ENCODE measurements at regions not wholly inside any gene's neighbourhood (a gene's known extent, or its start where the extent isn't known, plus 50 kb on each side); places are given as distances from the start of the nearest gene placed in this dataset.

GRCh38 chr5:167765352-167765751 is 526.1 kb upstream of the WWC1 start:
- TF ChIP-seq CTCF (IDR thresholded peaks at IDR 0.05) = no peak
- Histone ChIP-seq H3K4me3 (no peak overlapping the region), H3K27ac (no peak overlapping the region)
- DNase-seq (ENCODE audit: low spot score) = no peak

GRCh38 chr5:167766957-167767356 is 524.5 kb upstream of the WWC1 start:
- no peak overlapping the region for H3K4me3 ChIP-seq
- TF ChIP-seq CTCF (IDR thresholded peaks at IDR 0.05) = no peak
- no peak overlapping the region for H3K27ac ChIP-seq
- no peak for DNase-seq (ENCODE audit: low spot score)

GRCh38 chr5:167767795-167768194 is 523.6 kb upstream of the WWC1 start:
- Histone ChIP-seq H3K4me3 (no peak overlapping the region), H3K27ac (no peak overlapping the region)
- TF ChIP-seq CTCF (IDR thresholded peaks at IDR 0.05) = no peak
- DNase-seq (ENCODE audit: low spot score) = no peak

GRCh38 chr5:167769846-167770413 is 521.5 kb upstream of the WWC1 start:
- DNase-seq (ENCODE audit: low spot score) = no peak
- Histone ChIP-seq H3K27ac (no peak overlapping the region), H3K4me3 (no peak overlapping the region)
- no peak for TF ChIP-seq CTCF (IDR thresholded peaks at IDR 0.05)

- no peak for DNase-seq (ENCODE audit: low spot score)
- Histone ChIP-seq H3K27ac (no peak overlapping the region), H3K4me3 (no peak overlapping the region)
- no peak for TF ChIP-seq CTCF (IDR thresholded peaks at IDR 0.05)
Observed at GRCh38 chr5:167770461-167770860, 521.0 kb upstream of the WWC1 start.

GRCh38 chr5:167771571-167771970 is 519.9 kb upstream of the WWC1 start:
- no peak for TF ChIP-seq CTCF (IDR thresholded peaks at IDR 0.05)
- no peak for DNase-seq (ENCODE audit: low spot score)

GRCh38 chr5:167773668-167774301 is 517.7 kb upstream of the WWC1 start:
- Histone ChIP-seq H3K27ac (no peak overlapping the region), H3K4me3 (no peak overlapping the region)
- DNase-seq (ENCODE audit: low spot score) = no peak
- no peak for TF ChIP-seq CTCF (IDR thresholded peaks at IDR 0.05)

More at GRCh38 chr5:167771571-167771970, 519.9 kb upstream of the WWC1 start:
- Histone ChIP-seq H3K27ac (no peak overlapping the region), H3K4me3 (no peak overlapping the region)
